ENCODE measurements at regions not wholly inside any gene's neighbourhood (a gene's known extent, or its start where the extent isn't known, plus 50 kb on each side); places are given as distances from the start of the nearest gene placed in this dataset.

DNA sequence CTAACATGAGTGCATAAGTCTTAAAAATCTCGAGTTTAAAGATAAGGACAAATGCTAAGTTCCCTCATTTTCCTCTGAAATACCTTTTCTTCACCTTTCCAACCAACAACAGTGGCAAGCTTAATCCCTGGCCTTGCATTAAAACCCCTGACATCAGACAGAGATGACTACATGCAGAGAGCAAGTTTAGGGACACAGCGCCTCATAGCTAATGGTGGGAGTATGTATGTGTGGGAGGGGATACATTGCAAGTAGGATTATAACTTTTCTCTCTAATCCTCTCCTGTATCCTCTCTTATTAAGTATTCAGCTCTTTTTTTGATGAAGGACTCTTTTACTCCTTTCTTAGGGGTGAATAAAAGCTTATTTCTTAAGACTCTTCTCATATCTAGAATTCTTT, 547.1 kb downstream of the CCER1 start:
- Histone ChIP-seq H2AFZ (ENCODE audit: control insufficient read depth, low read depth, low read length) (no peak overlapping the region), H4K20me1 (ENCODE audit: control insufficient read depth, insufficient read depth) (no peaks in the 10 kb centered on the region), H3K9ac (ENCODE audit: control insufficient read depth, insufficient read depth, low read length) (no peak overlapping the region), H3K27ac (ENCODE audit: control insufficient read depth, insufficient read depth) (no peak overlapping the region), H3K9me3 (replicated peaks; ENCODE audit: control insufficient read depth, insufficient read depth, low read length) (no peaks in the 10 kb centered on the region), H3K4me3 (no peak overlapping the region), H3K4me1 (ENCODE audit: control insufficient read depth, insufficient read depth, low read length) (no peaks in the 10 kb centered on the region), H3K36me3 (ENCODE audit: control insufficient read depth in 2 of 2, insufficient read depth in 2 of 2, low read length in 1 of 2) (no peaks in the 10 kb centered on the region), H3K4me2 (ENCODE audit: control insufficient read depth, insufficient read depth) (no peak overlapping the region), H3K79me2 (ENCODE audit: control insufficient read depth, insufficient read depth, low read length) (no peaks in the 10 kb centered on the region), H3K27me3 (replicated peaks in 1 of 2; ENCODE audit: control insufficient read depth in 2 of 2, insufficient read depth in 2 of 2, low read length in 1 of 2) (no peaks in the 10 kb centered on the region)
- ChIA-PET SMC1A (ENCODE audit: uncharacterized antibody, unreplicated experiment) (interaction anchor here (1.1 to 2.3 kb wide), 6 partner anchors 14 to 864 kb away, joined by 3 to 6 read pairs (median 4); no protein-coding TSS in a partner anchor), RAD21 (ENCODE audit: unreplicated experiment) (interaction anchor here (1.3 kb wide), 1 partner anchor 446 kb away, joined by 3 read pairs; no protein-coding TSS in a partner anchor), CTCF (interaction anchor here (0.9 to 1.3 kb wide), 2 partner anchors 14 to 566 kb away, joined by 4 read pairs; no protein-coding TSS in a partner anchor), POLR2A (no interaction called here)
- intact Hi-C loops (cut with micrococcal nuclease; ENCODE audit: unreplicated experiment) (no loop called here), in situ Hi-C loops (cut with MboI) (no loop called here)
- FAIRE-seq (no peak), ATAC-seq (no peak), DNase-seq (ENCODE audit: low read depth, low spot score) (no peak)
- no TSS peak for BruUV-seq (replicated peaks)
- TF ChIP-seq, protein P1, sequence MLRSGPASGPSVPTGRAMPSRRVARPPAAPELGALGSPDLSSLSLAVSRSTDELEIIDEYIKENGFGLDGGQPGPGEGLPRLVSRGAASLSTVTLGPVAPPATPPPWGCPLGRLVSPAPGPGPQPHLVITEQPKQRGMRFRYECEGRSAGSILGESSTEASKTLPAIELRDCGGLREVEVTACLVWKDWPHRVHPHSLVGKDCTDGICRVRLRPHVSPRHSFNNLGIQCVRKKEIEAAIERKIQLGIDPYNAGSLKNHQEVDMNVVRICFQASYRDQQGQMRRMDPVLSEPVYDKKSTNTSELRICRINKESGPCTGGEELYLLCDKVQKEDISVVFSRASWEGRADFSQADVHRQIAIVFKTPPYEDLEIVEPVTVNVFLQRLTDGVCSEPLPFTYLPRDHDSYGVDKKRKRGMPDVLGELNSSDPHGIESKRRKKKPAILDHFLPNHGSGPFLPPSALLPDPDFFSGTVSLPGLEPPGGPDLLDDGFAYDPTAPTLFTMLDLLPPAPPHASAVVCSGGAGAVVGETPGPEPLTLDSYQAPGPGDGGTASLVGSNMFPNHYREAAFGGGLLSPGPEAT (IDR thresholded peaks at IDR 0.05; ENCODE audit: low read depth): no peak
- TF ChIP-seq PAX8 (IDR thresholded peaks at IDR 0.05) (no peak), CREB1 (IDR thresholded peaks at IDR 0.05; ENCODE audit: low read depth) (no peak), ZZZ3 (IDR thresholded peaks at IDR 0.05; ENCODE audit: control insufficient read depth, insufficient read length, low read depth) (no peak), RAD21 (IDR thresholded peaks at IDR 0.05; ENCODE audit: insufficient read depth, low read depth, low read length) (peak; percentile 53)
- TF ChIP-seq, protein P2, sequence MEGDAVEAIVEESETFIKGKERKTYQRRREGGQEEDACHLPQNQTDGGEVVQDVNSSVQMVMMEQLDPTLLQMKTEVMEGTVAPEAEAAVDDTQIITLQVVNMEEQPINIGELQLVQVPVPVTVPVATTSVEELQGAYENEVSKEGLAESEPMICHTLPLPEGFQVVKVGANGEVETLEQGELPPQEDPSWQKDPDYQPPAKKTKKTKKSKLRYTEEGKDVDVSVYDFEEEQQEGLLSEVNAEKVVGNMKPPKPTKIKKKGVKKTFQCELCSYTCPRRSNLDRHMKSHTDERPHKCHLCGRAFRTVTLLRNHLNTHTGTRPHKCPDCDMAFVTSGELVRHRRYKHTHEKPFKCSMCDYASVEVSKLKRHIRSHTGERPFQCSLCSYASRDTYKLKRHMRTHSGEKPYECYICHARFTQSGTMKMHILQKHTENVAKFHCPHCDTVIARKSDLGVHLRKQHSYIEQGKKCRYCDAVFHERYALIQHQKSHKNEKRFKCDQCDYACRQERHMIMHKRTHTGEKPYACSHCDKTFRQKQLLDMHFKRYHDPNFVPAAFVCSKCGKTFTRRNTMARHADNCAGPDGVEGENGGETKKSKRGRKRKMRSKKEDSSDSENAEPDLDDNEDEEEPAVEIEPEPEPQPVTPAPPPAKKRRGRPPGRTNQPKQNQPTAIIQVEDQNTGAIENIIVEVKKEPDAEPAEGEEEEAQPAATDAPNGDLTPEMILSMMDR (IDR thresholded peaks at IDR 0.05 in 2 of 3, conservative IDR thresholded peaks at IDR 0.05 in 1 of 3; ENCODE audit: control insufficient read depth in 2 of 3, extremely low read depth in 1 of 3, insufficient read depth in 1 of 3, low read depth in 3 of 3, low read length in 3 of 3): 0 out of 6 replicates have a peak, but pooled peaks of 2 of the 3 experiments have one; percentile 3 to 10
- 0% methylated on average over 2 of the region's 2 CpGs for WGBS (ENCODE audit: insufficient coverage, insufficient replicate concordance, low lambda C conversion rate, missing lambda C conversion rate)

All from GM12878 (cell line).